GM12865 (cell line): ENCODE measurements at regions not wholly inside any gene's neighbourhood (a gene's known extent, or its start where the extent isn't known, plus 50 kb on each side); places are given as distances from the start of the nearest gene placed in this dataset.

Experiments
- DNase-seq: peaks from one replicate; pipeline ENCODE4 v3.0.0; 2010; ENCODE audit warnings: low read depth
- H3K4me3 ChIP-seq: 2 replicates; pipeline ENCODE4 v1.5.1; 2011; ENCODE audit warnings: mild to moderate bottlenecking, low read depth, low read length, control low read depth
- TF ChIP-seq, protein P1 (sequence below): IDR thresholded peaks from 2 replicates; pipeline ENCODE4 v1.5.1; 2011; ENCODE audit warnings: low read length, control low read depth, low read depth, inconsistent platforms; ENCODE audit not compliant: insufficient read depth; ENCODE audit errors: missing control alignments

DNA sequence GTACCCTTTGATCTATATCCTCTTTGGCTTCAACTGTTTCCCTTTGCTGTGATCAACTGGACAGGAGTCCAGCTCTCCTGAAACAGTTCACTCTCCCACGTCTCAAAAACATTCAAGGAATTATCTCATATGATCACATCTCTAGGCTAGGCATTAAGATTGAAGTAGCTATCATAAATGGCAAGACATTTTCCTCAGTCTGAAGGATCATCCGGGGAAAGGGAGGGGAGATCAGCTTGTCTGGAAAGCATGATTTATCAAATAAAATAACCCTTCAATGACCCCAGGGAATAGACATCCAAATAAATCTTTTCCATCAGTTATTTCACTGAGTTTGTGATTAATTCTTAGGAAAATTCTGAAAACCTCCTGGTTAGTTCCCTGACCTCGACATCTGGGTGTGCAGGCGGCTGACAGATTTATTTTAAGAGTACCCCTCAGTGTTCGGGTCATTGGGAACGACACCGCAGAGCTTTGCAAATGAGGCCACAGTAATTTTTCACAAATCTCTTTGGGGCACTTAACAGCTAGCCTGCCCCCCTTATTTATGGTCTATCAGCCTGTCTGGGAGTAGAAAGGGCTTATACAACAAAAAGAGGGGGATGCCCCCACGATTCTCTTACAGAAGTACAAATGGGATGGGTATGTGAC lies 65.8 kb downstream of the NSMCE3 start:
- no peak for DNase-seq
- no peak overlapping the region for H3K4me3 ChIP-seq
- TF ChIP-seq, protein P1, sequence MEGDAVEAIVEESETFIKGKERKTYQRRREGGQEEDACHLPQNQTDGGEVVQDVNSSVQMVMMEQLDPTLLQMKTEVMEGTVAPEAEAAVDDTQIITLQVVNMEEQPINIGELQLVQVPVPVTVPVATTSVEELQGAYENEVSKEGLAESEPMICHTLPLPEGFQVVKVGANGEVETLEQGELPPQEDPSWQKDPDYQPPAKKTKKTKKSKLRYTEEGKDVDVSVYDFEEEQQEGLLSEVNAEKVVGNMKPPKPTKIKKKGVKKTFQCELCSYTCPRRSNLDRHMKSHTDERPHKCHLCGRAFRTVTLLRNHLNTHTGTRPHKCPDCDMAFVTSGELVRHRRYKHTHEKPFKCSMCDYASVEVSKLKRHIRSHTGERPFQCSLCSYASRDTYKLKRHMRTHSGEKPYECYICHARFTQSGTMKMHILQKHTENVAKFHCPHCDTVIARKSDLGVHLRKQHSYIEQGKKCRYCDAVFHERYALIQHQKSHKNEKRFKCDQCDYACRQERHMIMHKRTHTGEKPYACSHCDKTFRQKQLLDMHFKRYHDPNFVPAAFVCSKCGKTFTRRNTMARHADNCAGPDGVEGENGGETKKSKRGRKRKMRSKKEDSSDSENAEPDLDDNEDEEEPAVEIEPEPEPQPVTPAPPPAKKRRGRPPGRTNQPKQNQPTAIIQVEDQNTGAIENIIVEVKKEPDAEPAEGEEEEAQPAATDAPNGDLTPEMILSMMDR: no peak

DNA sequence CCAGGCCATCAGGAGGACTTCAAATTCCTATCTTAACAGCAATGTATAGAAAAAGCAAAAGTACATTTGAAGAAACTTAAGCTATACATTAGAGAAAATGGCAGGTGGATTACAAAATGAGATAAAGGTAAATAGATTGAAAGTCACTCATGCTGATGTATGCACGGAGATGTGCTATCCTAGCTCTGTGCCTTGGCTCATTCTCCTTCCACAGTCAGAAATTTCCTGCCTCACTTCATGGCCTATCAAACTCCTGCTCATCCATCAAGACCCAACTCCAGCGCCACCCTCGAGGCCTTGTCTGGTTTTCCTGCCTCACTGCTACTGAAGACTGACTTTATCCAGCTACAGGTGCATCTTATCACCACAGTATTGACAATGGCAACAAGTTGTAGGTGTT lies 72.9 kb downstream of the NSMCE3 start:
- no peak overlapping the region for H3K4me3 ChIP-seq
- TF ChIP-seq, protein P1: no peak
- no peak for DNase-seq

DNA sequence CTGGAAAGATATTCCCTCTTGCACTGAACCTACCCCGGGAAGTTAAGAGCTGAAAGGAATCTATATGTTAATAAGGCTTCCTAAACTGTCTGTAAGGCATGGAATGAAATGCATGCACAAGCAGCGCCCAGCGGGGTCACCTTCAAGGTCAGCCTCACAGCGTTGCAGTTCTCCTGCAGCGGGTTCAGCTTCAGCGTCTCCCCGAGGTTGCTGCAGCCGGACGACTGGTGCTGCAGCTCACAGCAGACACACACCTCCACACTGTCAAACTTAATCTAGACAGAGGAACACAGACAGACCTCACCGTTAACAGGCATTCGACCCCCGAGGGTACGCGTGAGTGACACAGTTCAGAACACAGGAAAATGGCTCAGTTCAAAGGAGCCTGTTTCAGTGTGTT lies 73.3 kb downstream of the NSMCE3 start:
- no peak overlapping the region for H3K4me3 ChIP-seq
- DNase-seq: no peak
- TF ChIP-seq, protein P1: no peak

DNA sequence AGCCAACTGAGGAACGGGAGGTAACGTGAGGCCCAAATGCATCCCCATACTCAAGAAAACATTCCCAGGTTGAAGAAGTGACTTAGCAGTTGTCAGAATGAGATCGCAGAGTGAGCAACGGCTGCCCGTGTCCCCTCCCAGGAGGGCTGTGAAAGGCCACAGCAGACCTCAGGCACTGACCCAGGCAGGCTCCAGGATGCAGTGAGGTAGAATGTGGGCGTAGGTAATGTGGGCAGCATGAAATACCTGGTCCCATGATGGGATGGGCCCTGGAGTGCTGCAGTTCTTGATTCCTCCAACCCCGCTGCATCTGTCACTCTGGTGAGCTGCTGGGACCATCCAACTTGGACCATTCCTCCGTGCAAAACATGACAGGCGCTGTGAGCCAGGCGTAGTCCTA lies 74.8 kb downstream of the NSMCE3 start:
- TF ChIP-seq, protein P1: no peak
- no peak for DNase-seq
- H3K4me3 ChIP-seq: no peak overlapping the region

DNA sequence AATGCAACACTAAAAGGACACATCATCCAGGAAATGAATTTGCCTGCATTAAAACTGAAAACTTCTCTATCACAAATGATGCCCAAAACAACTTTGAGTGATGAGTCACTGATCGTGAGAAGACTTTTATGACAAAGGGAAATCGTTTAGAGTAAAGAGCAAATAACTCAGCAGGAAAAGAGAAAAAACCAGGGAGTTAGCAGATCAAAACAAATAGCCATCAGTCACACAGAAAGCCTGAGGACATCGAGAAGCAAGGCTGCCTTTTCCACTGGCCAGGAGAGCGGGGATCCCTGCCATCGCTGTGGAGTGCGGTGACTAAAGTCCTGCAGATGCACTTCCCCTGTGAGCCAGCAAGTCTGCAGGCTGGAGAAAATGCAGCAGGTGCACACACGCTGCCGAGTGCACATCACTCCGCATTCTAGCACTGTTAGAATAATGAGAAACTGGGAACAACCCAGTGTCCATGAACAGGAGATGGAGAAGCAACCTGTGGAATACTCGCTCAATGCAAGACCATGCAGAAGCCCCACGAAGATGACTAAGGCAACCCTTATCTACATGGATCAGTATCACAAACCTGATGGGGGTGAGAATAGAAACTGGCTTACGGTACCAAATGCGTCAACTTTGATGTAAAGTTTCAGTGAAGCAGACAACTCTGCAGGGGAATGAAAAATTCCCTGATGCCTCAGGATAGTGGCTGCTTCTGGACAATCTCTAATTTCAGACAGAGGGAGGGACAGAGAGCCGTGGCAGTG lies 86.4 kb downstream of the NSMCE3 start:
- no peak overlapping the region for H3K4me3 ChIP-seq
- no peak for DNase-seq
- TF ChIP-seq, protein P1: no peak

DNA sequence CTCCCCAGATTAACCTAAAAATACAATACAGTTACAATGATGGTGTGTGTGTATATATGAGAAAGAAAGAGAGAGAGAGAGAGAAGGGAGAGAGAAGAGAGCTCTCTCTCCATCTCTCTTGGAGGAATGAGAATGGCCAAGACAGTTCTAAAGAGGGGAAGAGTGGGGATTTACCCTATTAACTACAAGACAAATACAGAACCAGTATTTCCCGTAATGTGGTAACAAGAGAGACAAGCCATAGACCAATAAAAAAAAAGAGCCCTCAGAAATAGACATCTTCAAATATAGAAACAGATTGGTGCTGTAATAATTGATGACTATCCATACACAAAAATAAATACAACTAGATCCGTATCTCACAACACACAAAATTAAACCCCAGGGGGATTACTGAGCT lies 87.0 kb downstream of the NSMCE3 start:
- H3K4me3 ChIP-seq: no peak overlapping the region
- TF ChIP-seq, protein P1: no peak

More for the DNA sequence above, 87.0 kb downstream of the NSMCE3 start:
- no peak for DNase-seq
